HG02623 (cell line): ENCODE measurements at regions not wholly inside any gene's neighbourhood (a gene's known extent, or its start where the extent isn't known, plus 50 kb on each side); places are given as distances from the start of the nearest gene placed in this dataset.

Experiments
- ATAC-seq: cut with Tn5 transposase; IDR thresholded peaks from one replicate; pipeline ENCODE4 v1.9.1; 2021; ENCODE audit warnings: moderate library complexity; ENCODE audit not compliant: unreplicated experiment

- ATAC-seq, result no peak
These were observed 354.2 kb upstream of the ZWINT start for GRCh38 chr10:56715262-56715661.

GRCh38 chr10:56698506-56698905 lies 337.4 kb upstream of the ZWINT start:
- no peak for ATAC-seq

GRCh38 chr10:56679578-56679977 lies 318.5 kb upstream of the ZWINT start:
- no peak for ATAC-seq

GRCh38 chr10:56662765-56663447 lies 301.8 kb upstream of the ZWINT start:
- peak; percentile 92 for ATAC-seq

GRCh38 chr10:56653289-56653688 lies 292.2 kb upstream of the ZWINT start:
- ATAC-seq, result no peak

GRCh38 chr10:56646329-56647111 lies 285.5 kb upstream of the ZWINT start:
- no peak for ATAC-seq

- ATAC-seq, result peak; percentile 99
These were observed 272.9 kb upstream of the ZWINT start for GRCh38 chr10:56633876-56634452.

GRCh38 chr10:56632537-56632936 lies 271.5 kb upstream of the ZWINT start:
- ATAC-seq, result peak; percentile 23

- ATAC-seq, result peak; percentile 59
These were observed 263.0 kb upstream of the ZWINT start for GRCh38 chr10:56624082-56624481.

GRCh38 chr10:56623064-56623463 lies 262.0 kb upstream of the ZWINT start:
- no peak for ATAC-seq

- peak; percentile 88 for ATAC-seq
These were observed 261.4 kb upstream of the ZWINT start for GRCh38 chr10:56622335-56622973.

- no peak for ATAC-seq
These were observed 245.1 kb upstream of the ZWINT start for GRCh38 chr10:56606202-56606601.

- no peak for ATAC-seq
These were observed 244.0 kb upstream of the ZWINT start for GRCh38 chr10:56605051-56605450.

GRCh38 chr10:56604624-56605023 lies 243.6 kb upstream of the ZWINT start:
- no peak for ATAC-seq

- ATAC-seq, result no peak
These were observed 238.1 kb upstream of the ZWINT start for GRCh38 chr10:56599201-56599600.

GRCh38 chr10:56596257-56596656 lies 235.2 kb upstream of the ZWINT start:
- ATAC-seq, result no peak

- no peak for ATAC-seq
These were observed 232.1 kb upstream of the ZWINT start for GRCh38 chr10:56593120-56593519.

GRCh38 chr10:56586461-56586891 lies 225.4 kb upstream of the ZWINT start:
- ATAC-seq, result no peak

- ATAC-seq, result no peak
These were observed 224.6 kb upstream of the ZWINT start for GRCh38 chr10:56585447-56586171.

GRCh38 chr10:56583316-56583715 lies 222.3 kb upstream of the ZWINT start:
- ATAC-seq, result no peak

- ATAC-seq, result no peak
These were observed 206.5 kb upstream of the ZWINT start for GRCh38 chr10:56567580-56567979.
